ENCODE measurements at regions not wholly inside any gene's neighbourhood (a gene's known extent, or its start where the extent isn't known, plus 50 kb on each side); places are given as distances from the start of the nearest gene placed in this dataset.

DNA sequence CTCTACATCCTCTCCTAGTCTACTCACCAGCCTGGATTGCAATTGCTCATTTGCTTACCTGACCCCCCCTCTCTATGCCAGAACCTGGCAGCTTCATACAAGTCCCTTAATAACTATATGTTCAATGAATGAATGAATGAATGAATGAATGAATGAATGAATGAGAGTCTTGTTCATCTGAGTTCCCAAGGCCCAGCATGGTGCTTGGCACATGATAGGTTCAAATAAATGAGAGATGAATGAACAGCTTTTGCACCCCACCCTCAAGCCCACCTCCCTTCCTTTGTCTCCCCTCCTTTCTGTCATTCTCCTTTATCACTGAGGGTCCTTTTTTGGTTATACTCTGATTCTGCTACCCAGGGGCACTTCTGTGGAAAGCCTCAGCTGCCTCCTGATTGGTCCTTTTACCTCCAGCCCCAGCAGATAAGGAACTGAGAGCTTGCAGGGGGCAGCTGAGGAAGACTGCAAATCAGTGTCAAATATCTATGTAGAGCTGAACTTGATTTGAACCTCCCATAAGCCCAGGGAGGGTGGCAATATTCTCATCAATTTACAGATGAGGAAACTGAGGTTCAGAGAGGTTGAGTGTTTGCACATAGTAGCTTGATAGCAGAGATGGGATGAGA is 54.1 kb upstream of the CHRNB4 start:
- TF ChIP-seq, protein P1, sequence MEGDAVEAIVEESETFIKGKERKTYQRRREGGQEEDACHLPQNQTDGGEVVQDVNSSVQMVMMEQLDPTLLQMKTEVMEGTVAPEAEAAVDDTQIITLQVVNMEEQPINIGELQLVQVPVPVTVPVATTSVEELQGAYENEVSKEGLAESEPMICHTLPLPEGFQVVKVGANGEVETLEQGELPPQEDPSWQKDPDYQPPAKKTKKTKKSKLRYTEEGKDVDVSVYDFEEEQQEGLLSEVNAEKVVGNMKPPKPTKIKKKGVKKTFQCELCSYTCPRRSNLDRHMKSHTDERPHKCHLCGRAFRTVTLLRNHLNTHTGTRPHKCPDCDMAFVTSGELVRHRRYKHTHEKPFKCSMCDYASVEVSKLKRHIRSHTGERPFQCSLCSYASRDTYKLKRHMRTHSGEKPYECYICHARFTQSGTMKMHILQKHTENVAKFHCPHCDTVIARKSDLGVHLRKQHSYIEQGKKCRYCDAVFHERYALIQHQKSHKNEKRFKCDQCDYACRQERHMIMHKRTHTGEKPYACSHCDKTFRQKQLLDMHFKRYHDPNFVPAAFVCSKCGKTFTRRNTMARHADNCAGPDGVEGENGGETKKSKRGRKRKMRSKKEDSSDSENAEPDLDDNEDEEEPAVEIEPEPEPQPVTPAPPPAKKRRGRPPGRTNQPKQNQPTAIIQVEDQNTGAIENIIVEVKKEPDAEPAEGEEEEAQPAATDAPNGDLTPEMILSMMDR (IDR thresholded peaks at IDR 0.05; ENCODE audit: insufficient read depth, low read depth, low read length): no peak
- TF ChIP-seq EZH2 (IDR thresholded peaks at IDR 0.05; ENCODE audit: insufficient read depth, low read length): no peak
